Stimulated activated CD4-positive, alpha-beta T cell treated with anti-CD3 and anti-CD28 coated beads, Interleukin-12 subunit alpha, Interleukin-12 subunit beta, amount 100 ng/mL, for 48 hours (primary cell): ENCODE measurements at regions not wholly inside any gene's neighbourhood (a gene's known extent, or its start where the extent isn't known, plus 50 kb on each side); places are given as distances from the start of the nearest gene placed in this dataset.
"Not testable (repeated sequence)": the region's sequence is repeated elsewhere in the genome, so short reads cannot be mapped to it uniquely, and the experiment has no call there.

ENCODE experiments used
- DNase-seq, 3 donors: peaks; one replicate each; pipeline ENCODE4 v3.0.0-alpha.2; 2020; ENCODE audit warnings: low read depth in 2 of 3, low spot score in 1 of 3

GRCh38 chr14:48289701-48290100 lies 614.3 kb upstream of the MDGA2 start:
- no peak for DNase-seq

GRCh38 chr14:48285217-48285616 lies 609.8 kb upstream of the MDGA2 start:
- not testable (repeated sequence) for DNase-seq

- no peak for DNase-seq
Measured at GRCh38 chr14:48275301-48275700, 599.9 kb upstream of the MDGA2 start.

- no peak for DNase-seq
Measured at GRCh38 chr14:48274826-48275225, 599.4 kb upstream of the MDGA2 start.

GRCh38 chr14:48267926-48268325 lies 592.5 kb upstream of the MDGA2 start:
- DNase-seq: not testable (repeated sequence)

- not testable (repeated sequence) for DNase-seq
Measured at GRCh38 chr14:48266201-48266600, 590.8 kb upstream of the MDGA2 start.

- DNase-seq: no peak
Measured at GRCh38 chr14:48261436-48261835, 586.0 kb upstream of the MDGA2 start.

- DNase-seq: not testable (repeated sequence)
Measured at GRCh38 chr14:48260394-48261295, 585.2 kb upstream of the MDGA2 start.

GRCh38 chr14:48259876-48260275 lies 584.5 kb upstream of the MDGA2 start:
- not testable (repeated sequence) for DNase-seq

- not testable (repeated sequence) for DNase-seq
Measured at GRCh38 chr14:48259232-48259631, 583.8 kb upstream of the MDGA2 start.

- DNase-seq: not testable (repeated sequence)
Measured at GRCh38 chr14:48258703-48259102, 583.3 kb upstream of the MDGA2 start.

GRCh38 chr14:48253020-48253419 lies 577.6 kb upstream of the MDGA2 start:
- no peak for DNase-seq

- no peak for DNase-seq
Measured at GRCh38 chr14:48251290-48251689, 575.9 kb upstream of the MDGA2 start.

GRCh38 chr14:48250575-48250974 lies 575.2 kb upstream of the MDGA2 start:
- no peak for DNase-seq

- no peak for DNase-seq
Measured at GRCh38 chr14:48247977-48248376, 572.6 kb upstream of the MDGA2 start.

- no peak for DNase-seq
Measured at GRCh38 chr14:48243900-48244299, 568.5 kb upstream of the MDGA2 start.

GRCh38 chr14:48229091-48229490 lies 553.7 kb upstream of the MDGA2 start:
- no peak for DNase-seq

- DNase-seq: no peak
Measured at GRCh38 chr14:48193893-48194292, 518.5 kb upstream of the MDGA2 start.

GRCh38 chr14:48149624-48150023 lies 474.2 kb upstream of the MDGA2 start:
- not testable (repeated sequence) for DNase-seq

GRCh38 chr14:48140804-48141203 lies 465.4 kb upstream of the MDGA2 start:
- no peak for DNase-seq

GRCh38 chr14:48129472-48129871 lies 454.1 kb upstream of the MDGA2 start:
- DNase-seq: no peak

GRCh38 chr14:48127674-48128073 lies 452.3 kb upstream of the MDGA2 start:
- no peak for DNase-seq

- no peak for DNase-seq
Measured at GRCh38 chr14:48125654-48126053, 450.2 kb upstream of the MDGA2 start.
